GM12872 (cell line): ENCODE measurements at regions not wholly inside any gene's neighbourhood (a gene's known extent, or its start where the extent isn't known, plus 50 kb on each side); places are given as distances from the start of the nearest gene placed in this dataset.

Source experiments
- TF ChIP-seq, protein P1 (sequence below): IDR thresholded peaks from 3 replicates; pipeline ENCODE4 v1.5.1; 2011; ENCODE audit warnings: low read depth, mild to moderate bottlenecking, low read length, moderate library complexity; ENCODE audit not compliant: insufficient read depth

GRCh38 chr5:169531631-169532030 lies 51.9 kb upstream of the SPDL1 start:
- TF ChIP-seq, protein P1, sequence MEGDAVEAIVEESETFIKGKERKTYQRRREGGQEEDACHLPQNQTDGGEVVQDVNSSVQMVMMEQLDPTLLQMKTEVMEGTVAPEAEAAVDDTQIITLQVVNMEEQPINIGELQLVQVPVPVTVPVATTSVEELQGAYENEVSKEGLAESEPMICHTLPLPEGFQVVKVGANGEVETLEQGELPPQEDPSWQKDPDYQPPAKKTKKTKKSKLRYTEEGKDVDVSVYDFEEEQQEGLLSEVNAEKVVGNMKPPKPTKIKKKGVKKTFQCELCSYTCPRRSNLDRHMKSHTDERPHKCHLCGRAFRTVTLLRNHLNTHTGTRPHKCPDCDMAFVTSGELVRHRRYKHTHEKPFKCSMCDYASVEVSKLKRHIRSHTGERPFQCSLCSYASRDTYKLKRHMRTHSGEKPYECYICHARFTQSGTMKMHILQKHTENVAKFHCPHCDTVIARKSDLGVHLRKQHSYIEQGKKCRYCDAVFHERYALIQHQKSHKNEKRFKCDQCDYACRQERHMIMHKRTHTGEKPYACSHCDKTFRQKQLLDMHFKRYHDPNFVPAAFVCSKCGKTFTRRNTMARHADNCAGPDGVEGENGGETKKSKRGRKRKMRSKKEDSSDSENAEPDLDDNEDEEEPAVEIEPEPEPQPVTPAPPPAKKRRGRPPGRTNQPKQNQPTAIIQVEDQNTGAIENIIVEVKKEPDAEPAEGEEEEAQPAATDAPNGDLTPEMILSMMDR, result no peak

- TF ChIP-seq, protein P1, result no peak
These were observed 55.7 kb upstream of the SPDL1 start for GRCh38 chr5:169527863-169528262.

GRCh38 chr5:169527066-169527465 lies 56.5 kb upstream of the SPDL1 start:
- TF ChIP-seq, protein P1, result no peak

DNA sequence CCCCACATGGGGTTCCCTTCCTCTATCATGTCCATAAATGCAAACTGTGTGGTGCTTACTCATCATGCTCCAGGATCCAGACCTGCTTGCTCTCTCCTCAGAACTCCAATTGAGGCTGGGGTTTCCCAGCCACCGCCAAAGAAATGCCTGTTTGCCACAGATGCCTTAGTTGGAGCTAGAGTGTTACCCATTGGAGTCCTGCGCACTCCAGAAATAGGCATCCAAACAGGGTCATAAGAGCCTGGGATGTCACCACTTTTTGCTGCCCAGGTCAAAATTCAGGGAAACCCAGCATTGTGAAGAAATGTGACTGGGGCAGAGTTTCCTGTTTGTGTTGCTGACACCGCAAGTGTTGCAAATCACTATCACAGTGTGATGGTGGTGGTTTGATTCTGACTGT lies 60.7 kb upstream of the SPDL1 start:
- TF ChIP-seq, protein P1, result no peak

- TF ChIP-seq, protein P1, result no peak
These were observed 62.1 kb upstream of the SPDL1 start for GRCh38 chr5:169521366-169521983.

DNA sequence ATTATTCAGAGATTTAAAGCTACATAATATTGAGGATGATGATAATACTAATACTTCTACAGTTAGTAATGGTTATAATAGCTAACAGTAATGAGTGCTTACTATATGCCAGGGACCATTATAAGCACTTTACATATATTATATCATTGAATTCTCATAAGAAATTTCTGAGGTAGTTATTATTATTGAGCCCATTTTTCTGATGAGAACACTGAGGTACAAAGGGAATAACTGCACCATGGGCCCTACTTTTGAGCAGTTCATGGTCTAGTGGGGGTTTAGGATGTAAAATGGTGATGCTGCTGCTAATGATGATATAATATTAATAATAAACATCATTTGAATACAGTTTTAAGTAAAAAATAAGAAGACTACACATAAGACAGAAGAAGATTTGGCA lies 64.2 kb upstream of the SPDL1 start:
- TF ChIP-seq, protein P1, result no peak

GRCh38 chr5:169512385-169512784 lies 71.2 kb upstream of the SPDL1 start:
- TF ChIP-seq, protein P1, result no peak
